CD4-positive, alpha-beta T cell treated with Interleukin-15 for 4 hours (primary cell): ENCODE measurements at regions not wholly inside any gene's neighbourhood (a gene's known extent, or its start where the extent isn't known, plus 50 kb on each side); places are given as distances from the start of the nearest gene placed in this dataset.
"Not testable (repeated sequence)": the region's sequence is repeated elsewhere in the genome, so short reads cannot be mapped to it uniquely, and the experiment has no call there.

ENCODE experiments used
- DNase-seq: peaks from one replicate; pipeline ENCODE4 v3.0.0-alpha.2; 2020; ENCODE audit warnings: low spot score

DNA sequence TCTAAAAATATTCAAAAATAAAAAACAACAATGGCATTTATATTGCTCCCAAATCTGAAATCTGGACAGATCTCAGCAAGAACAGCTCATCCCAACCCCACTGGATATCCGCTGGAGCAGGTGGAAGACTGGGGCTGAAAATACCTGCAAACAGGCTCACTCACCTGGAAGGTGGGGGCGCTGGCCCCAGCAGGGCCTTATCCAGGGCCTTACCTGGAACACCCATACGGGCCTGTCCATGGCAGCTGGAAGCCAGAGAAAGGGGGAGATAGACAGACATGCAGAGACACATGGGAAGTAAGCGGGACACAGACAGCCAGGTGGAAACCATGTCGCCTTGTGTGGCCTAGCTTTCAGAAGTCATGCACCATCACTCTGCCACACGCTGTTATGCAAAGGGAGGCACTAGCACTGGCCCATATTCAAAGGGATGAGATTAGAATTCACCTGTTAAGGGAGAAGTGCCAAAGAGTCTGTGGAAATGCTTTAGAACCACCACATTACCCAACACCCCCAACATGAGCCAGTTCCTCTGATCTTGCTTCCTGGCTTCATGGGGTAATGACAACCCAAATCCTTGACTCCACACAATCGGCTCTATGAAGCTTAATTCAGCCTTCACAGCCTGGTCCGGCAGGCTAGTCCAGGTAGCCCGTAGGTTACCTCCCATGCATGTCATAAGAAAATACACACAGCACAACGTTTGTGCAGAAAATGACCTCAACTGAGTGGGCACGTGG lies 99.0 kb upstream of the CDYL start:
- DNase-seq: no peak

DNA sequence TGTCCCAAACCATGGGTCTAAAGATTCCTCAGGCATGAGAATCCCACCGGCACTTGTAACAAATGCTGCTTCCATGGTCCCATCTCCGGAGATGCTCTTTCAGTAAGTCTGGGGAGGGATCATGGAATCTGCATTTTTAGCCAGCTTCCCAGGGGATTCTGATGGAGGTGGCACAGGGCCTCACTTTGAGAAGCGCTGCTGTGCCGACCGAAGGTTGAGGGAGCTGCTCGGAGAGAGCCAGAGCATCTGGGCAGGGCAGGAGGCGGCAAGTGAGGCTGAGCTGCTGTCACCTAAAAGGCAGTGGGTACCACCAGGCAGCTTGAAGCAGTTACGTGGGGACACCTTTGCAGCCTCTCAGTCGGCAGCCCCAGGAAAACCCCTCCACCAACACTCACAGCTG lies 100.2 kb upstream of the CDYL start:
- DNase-seq: no peak

DNA sequence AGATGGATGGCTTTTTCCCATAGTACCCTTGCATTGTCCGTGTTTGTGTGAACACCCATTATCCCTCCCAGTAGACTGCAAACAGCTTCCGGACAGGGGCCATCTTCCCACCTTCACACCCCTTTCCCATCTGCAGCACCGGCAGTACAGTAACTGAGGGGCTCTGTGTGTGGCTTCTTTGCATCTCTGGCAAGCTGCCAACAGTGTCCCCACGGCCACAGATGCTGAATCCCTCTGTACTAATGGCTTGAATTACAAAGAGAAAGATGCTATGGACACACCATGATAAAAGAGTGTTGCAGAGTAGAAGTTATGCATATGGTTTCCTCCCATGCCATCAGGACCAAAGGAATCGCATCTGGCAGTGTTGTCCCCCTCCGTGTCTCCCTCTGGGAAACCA lies 101.1 kb upstream of the CDYL start:
- DNase-seq: no peak

DNA sequence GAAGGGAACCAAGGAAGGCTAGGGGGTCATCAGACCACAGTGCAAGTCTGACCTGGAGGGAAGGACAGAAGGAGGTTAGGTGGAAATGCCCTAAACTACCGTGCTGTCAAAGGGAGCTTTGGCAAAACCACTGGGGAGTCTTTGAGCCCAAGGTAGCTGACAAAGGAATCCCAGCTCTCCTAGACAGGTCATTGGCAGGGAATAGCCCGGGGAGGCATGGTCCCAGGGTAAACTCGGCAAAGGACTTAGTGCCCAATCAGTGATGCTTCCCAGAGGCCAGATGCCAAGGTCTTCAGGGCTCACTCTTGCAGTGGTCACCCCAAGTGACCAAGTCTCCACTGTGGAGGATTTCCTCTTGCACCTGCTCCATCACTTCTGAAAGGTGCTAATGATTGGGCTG lies 102.3 kb upstream of the CDYL start:
- no peak for DNase-seq

DNA sequence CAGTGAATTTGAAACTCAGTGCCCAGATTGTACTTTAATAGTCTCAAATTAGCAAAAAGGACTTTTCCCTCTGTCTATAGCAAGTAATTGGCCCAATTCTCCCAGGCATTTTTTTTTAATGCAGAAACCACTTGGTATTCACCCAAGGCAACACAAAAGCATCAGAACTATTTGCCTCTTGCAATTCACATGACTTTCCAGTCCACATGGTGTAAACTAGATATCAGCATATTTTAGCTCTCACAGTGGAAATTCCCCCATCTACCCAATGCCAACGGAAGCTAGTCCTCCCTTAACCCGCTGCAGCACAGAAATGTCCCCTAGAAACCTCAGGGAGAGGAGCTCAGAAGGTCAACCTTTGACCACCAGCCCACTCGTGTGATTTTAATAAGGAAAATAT lies 103.4 kb upstream of the CDYL start:
- no peak for DNase-seq

DNA sequence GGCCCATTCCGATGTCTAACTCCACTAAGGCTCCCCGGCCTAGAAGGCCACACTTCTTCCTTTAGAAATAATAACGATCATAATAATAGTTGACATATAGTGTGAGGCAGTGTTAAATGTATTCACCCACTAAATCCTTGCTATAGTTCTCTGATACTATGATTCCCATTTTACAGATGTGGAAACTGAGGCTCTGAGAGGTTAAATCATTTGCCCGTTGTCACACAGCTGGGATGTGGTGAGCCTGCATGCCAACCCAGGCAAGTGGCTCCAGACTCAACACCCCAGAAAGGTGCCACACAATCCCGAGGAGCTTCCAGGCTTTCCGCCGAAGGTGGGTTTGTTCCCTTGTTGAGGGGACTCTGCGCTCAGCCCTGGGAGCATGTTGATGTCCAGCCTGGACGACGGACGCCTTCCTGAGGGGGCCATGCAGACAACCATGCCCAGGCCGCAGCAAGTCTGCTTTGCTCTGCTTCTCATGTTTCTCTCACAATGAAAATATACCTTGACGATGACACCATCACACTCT lies 104.6 kb upstream of the CDYL start:
- DNase-seq: no peak

DNA sequence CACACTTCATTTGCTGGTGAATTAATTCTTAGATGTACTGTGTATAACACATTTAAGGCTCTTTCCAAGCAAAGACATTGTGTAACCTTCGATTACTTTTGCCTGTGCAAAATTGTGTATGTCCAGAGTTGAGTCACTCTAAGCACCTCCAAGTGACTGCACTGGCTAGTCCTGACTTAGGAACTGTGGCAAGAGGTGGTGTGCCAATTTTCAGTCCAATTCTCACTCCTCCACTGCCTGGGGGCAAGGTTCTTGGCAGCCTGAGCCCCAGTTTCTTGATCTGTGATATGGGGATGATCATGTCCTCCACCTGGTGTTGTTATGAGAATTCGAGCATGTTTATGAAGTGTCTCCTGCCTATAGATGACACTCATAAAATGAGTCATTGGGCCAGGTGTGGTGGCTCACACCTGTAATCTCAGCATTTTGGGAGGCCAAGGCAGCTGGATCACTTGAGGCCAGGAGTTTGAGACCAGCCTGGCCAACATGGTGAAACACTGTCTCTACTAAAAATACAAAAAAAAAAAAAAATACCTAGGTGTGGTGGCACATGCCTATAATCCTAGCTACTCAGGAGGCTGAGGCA lies 105.3 kb upstream of the CDYL start:
- no peak for DNase-seq

DNA sequence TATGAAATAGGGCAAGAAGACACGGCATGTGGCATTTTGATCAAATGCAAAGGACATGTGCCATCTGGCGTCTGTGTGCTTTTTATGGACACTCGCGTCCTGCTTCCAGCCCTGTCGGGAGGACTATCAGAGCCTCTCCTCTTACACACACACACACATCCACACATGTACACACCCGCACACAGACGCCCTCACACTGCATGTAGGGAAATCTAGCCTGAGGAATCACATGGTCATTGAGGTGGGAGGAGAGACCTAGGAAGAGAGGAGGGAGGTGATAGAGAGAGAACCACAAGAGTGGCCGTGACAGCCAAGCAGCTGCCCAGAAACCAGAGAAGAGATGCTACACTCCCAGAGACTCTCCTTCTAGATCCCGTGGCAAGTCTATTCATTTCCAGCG lies 105.9 kb upstream of the CDYL start:
- DNase-seq: no peak

DNA sequence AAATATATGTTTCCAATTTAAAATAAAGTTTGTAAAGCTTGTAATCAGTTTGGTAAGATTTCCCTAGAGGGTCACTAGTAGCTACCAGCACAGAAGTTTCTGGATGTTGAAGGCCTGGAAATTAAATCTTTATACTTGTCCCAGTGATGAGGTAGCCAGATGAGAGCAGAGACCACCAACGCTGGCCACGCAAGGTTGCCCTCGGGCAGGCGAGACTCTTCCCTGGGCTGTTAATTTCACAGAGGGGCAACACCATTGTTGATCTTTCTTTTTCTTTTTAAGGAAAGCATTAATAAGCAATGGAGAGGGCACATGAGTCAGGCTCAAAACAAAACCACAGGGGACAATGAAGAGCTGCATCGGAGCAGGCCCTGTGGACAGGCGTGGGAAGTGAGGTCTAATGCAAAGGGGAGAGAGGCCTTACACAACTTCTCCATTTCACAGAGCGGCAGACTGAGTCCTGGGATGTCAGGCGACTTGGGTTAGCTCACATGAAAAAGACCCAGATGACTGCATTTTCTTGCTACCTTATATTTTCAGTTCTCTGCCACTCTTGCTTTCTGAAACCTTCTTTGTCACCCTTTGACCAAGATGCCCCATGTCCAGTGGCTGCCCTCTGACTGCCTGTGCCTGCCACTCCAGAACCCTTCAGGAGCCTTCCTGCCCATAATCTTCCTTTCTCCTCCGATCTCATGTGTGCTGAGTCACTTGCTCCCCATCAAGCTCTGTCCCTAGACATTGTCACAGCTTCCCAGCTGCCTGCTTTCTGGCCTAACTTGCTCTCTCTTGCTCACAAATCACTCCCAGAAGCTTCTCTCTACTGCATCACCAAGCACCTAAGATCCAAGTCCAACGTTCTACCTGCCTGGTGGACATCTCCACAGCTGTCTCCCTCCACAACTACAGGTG lies 107.7 kb upstream of the CDYL start:
- DNase-seq: no peak

DNA sequence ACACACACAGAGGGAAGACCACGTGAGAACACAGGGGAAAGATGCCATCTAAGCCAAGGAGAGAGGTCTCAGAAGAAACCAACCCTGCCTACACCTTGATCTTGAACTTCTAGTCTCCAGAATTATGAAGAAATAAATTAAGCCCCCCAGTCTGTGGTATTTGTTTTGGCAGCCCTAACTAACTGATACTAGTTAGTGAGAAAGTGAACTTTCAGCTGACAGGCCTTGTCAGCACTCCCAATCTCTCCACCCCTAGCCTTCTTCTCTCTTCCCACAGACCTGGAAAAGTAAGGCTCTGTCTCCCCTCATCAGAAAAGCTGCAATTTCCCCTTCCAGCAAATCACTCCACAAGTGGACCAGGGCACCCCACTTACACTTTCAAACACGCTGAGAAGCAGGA lies 108.6 kb upstream of the CDYL start:
- no peak for DNase-seq

DNA sequence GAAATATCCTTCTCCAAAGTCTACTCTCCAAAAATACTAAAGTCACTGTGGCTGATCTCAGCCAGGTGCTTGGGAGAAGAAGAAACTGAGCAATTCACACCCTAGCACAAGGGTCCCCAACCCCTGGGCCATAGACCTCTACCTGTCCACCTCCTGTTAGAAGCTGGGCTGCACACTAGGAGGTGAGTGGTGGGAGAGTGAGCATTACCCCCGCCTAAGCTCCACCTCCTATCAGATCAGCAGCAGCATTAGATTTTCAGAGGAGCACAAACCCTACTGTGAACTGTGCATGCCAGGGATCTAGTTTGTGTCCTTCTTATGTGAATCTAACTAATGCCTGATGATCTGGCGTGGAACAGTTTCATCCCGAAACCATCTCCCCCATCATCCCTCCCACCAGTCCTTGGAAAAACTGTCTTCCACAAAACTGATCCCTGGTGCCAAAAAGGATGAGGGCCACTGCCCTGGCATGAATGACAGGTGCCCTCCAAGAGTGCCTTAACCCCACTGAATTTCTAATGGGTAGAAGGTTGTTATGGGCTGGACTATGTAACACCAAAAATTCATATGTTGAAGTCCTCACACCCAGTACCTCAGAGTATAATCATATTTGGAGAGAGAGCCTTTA lies 109.2 kb upstream of the CDYL start:
- DNase-seq: no peak

DNA sequence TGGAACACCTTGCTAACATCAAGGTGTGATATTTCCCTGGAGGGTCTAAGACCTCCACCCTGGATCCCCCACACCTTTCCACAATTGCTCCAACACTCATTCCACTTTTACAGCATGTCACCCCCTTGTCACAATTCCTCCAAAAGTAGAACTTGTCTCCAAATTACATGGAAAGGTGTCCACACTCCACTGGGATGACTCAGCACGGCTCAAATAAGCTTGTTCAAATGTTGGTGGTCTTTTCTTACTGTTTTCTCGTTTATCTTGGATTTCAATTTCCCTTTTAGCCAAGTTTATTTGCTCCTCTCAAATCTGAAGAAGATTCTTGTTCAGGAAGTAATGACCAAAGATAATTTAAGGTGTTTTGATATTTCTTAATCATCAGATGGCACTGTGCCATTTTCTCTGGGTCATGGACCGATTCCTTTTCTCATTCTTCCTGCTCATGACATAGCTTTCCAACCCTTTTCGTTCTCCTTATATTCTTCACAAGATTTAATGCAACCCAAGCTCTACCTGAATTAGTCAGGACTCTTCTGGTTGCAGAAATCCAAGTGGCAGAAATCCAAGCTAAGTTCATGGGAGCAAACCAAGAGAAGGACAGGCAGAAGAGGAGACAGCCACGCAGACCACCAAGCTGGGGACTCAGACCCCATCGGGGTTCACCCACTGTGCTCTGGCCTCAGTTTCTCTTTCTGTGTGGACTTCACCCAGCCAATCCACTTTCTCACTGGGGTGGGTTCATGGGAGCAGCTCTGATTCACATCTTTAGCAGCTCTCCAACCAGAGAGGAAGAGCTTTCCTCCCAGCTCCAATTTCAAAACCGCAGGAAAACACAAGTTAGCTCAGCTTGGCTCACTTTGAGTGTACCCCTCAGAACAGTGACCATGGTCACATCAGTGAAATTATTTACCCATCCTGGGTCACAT lies 110.5 kb upstream of the CDYL start:
- DNase-seq: no peak

DNA sequence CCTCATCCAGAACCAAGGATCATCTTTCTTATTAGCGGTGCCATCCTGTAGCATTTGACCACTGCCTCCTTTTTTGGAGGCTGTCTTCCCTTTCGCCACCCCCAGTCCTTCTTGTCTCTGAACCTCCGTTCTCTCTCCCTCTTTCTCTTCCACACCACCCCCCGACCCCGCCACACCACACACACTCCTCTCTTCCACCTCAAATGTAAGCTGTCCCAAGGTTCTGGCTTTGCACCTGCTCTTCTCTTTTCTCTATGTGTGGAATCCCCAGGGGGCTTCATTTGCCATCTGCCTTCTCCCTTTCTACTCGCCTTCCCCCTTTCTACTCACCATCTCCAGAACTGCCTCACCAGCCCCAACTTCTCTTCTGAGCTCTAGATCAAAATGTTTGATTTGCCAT lies 111.3 kb upstream of the CDYL start:
- DNase-seq: no peak

DNA sequence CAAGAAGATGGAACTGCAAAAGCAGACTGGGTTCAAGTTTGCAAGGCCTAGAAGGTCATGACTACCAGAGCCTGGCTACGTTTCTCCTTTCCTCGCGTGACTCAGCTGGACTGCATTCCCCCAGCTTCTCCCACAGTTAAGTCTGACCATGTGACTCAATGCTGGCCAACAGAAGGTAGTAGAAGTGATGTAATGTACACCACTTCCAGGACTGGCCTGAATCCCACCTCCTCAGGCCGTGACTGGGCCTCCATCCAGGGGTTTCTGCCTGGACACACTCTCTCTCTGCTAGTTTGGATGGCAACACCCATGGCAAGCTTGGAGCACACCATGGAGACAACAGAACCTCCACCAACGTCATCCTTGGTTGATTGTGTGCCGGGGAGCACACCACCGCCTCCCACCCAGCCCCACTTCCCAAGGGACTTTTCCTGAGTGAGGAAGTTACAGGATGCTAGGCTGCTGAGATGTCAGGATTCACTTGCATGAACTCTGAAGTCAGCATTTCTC lies 112.0 kb upstream of the CDYL start:
- no peak for DNase-seq

DNA sequence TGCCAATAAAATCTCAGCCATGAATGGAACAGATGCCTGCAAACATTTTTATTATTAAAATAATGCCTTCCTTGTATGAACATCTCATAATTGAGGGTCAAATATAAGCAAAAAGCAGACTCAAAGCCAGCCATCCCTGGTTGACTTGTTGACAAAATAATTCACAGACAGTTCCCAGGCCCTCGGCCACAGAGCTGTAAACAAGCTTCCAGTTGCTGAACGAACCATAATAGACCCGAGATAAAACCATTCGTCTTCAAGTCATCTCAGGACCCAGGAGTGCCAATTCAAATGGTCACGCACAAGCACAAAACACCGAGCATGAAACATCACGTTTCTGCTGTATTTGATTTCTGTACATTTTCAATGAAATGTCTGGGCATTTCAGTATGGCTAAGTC lies 113.3 kb upstream of the CDYL start:
- DNase-seq: no peak

DNA sequence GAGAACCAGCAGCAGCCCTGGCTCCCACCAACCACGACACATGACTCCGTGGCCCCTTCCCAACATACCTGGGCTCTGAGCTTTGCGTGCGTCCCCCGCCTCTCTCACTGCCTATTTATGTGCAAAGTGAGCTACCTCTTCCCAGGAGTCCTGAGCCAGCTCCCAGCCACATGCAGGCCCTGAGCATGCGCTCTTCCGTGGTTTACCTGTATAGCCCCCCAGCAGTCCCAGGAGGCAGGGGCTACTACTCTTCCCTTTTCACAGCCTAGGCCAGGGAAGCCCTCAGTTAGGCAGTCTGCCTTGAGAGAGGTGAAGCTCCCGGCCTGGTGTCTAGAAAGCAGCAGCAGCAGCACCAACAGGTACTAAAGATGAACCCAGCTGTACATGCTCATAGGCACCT lies 114.8 kb upstream of the CDYL start:
- no peak for DNase-seq

DNA sequence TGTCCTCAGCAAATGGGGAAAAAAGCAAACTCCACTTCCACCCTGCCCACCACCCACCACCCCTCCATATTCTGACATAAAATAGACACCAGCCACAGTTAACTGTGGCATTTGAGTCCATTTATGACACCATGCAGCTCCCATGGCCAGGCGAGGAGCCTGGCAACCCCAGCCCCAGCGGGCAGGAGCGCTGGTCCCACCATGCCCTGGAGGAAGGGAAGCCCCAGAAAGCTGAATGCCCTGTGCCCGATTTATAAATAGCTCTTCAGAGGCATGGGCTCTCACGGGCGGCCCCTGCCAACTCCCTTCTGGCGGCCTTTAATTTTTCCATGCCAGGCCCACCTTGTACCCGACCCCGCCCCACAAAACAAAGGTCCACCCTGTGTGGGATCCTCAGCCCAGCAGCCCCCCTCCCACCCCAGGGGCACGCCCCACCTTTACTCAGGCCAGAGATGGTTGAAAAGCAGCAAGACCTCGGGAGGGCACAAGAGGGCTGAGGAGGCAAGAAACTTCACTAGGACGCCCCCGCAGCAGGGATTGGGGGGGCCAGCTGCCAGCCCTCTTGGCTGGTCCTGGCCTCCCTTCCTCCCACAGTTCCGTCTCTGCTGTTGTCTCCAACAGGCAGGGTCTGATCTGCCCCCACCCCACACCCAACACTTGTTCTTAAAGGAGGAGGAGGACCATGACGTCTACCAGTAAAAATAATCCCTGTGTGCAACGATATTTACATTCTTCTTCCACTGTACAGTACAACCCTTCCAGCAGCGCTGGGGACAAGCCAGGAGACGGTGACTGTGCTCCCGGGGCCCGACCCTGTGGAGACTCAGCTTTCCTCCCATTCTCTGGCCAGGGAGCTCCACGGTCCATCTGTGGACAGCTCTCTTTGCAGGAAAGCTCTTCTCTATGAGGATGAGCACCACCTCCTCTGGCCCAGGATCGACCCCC lies 115.6 kb upstream of the CDYL start:
- DNase-seq: no peak

DNA sequence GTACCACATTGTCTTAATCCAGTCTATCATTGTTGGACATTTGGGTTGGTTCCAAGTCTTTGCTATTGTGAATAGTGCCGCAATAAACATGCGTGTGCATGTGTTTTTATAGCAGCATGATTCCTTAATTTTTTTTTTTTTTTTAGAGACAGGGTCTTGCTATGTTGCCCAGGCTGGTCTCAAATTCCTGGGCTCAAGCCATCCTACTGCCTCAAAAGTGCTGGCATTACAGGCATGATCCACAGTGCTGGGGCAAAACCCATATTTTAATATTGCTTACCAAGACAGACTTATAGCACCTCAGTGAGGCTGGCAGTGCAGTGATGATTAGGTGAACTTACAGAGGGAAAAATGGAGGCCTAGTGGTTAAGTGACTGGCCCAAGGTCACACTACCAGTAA lies 116.5 kb upstream of the CDYL start:
- not testable (repeated sequence) for DNase-seq

DNA sequence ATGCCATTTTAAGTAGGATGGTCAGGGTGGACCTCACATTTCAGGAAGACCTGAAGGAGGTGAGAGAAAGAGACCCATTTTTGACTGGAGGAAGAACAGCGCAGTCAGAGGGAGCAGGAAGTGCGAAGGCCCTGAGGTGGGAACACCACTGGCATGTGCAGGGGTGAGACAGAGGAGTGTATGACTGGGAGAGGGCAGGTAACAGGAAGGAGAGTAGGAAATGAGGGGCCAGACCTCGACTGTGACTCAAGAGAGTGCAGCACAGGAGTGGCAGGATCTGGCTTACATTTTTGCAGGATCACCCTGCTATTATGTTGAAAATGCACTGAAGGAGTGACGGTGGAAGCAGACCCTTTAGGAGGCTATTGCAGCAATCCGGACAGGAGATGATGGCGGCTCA lies 117.7 kb upstream of the CDYL start:
- DNase-seq: no peak

DNA sequence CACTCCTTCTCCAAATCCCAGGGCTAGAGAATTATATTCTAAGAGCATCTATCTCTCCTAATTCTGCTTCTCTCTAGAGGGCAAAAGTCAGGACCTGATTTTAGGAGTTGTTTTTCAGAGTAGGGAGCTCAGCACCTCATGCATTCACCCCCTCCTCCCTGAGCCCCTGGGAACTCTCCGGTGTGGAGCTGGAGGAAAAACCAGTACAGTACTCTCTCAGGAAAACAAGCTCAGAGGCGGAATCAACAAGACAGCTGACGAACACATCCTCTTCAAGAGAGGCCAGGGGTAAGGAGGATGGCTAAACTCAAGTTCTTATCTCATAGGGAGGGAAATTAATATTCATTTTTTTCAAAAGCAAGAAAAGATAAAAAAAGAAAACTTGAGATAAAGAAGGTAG lies 120.1 kb upstream of the CDYL start:
- DNase-seq: no peak
